ENCODE measurements at regions not wholly inside any gene's neighbourhood (a gene's known extent, or its start where the extent isn't known, plus 50 kb on each side); places are given as distances from the start of the nearest gene placed in this dataset.

- POLR2A ChIA-PET (ENCODE audit: partially characterized antibody) = no interaction called here
- no peak overlapping the region for H3K27ac ChIP-seq (ENCODE audit: low read depth, low read length)
- H2BK5ac ChIP-seq (ENCODE audit: low read depth, low read length) = no peak overlapping the region
- H3K56ac ChIP-seq (replicated peaks; ENCODE audit: insufficient read length, low read depth, low read length) = no peak overlapping the region
- DNase-seq (ENCODE audit: low read depth in 1 of 2, low spot score in 2 of 2) = no peak
- FAIRE-seq = no peak
- no peaks in the 10 kb centered on the region for H3K9me3 ChIP-seq (ENCODE audit: insufficient read depth in 2 of 2, low read depth in 1 of 2, low read length in 1 of 2)
- no peak overlapping the region for H3K4ac ChIP-seq (replicated peaks; ENCODE audit: insufficient read length, low read depth, low read length)
- no peak overlapping the region for H2BK20ac ChIP-seq (ENCODE audit: low read length)
- H3K27me3 ChIP-seq (replicated peaks in 1 of 4; ENCODE audit: control insufficient read depth in 3 of 4, extremely low read depth in 1 of 4, insufficient read depth in 3 of 4, low read length in 3 of 4) = no peaks in the 10 kb centered on the region
- H3K14ac ChIP-seq (ENCODE audit: insufficient read length) = no peak overlapping the region
- H4K8ac ChIP-seq (ENCODE audit: extremely low read depth, insufficient read depth, low read length) = no peak overlapping the region
- no peak overlapping the region for H3K23ac ChIP-seq (ENCODE audit: insufficient read length)
- no peaks in the 10 kb centered on the region for H3K4me1 ChIP-seq (replicated peaks in 1 of 4; ENCODE audit: control insufficient read depth in 3 of 4, insufficient read depth in 4 of 4, low read length in 3 of 4)
- no peak overlapping the region for H3K4me3 ChIP-seq (ENCODE audit: extremely low read depth in 1 of 4, insufficient read depth in 2 of 4, low read depth in 3 of 4, low read length in 4 of 4)
- H4K5ac ChIP-seq (ENCODE audit: insufficient read length, low read depth, low read length) = no peak overlapping the region
- no peak overlapping the region for H3K18ac ChIP-seq (ENCODE audit: extremely low read depth, low read length)
- H3K9ac ChIP-seq (replicated peaks in 1 of 4; ENCODE audit: extremely low read depth in 1 of 4, low read depth in 3 of 4, low read length in 3 of 4) = no peak overlapping the region
- H3K23me2 ChIP-seq (ENCODE audit: low read depth, low read length) = no peaks in the 10 kb centered on the region
- H2BK12ac ChIP-seq (ENCODE audit: low read depth, low read length) = no peak overlapping the region
- no peaks in the 10 kb centered on the region for H3K79me1 ChIP-seq (ENCODE audit: low read depth, low read length)
- H3K79me2 ChIP-seq (ENCODE audit: control insufficient read depth in 1 of 2, insufficient read depth in 2 of 2, low read length in 2 of 2) = no peaks in the 10 kb centered on the region
- no peak overlapping the region for H2AFZ ChIP-seq (ENCODE audit: low read length)
- H4K91ac ChIP-seq (replicated peaks; ENCODE audit: insufficient read length, low read length) = no peak overlapping the region
- H3K4me2 ChIP-seq (ENCODE audit: insufficient read depth in 1 of 2, low read depth in 2 of 2, low read length in 2 of 2) = no peak overlapping the region
- no peak overlapping the region for H2BK120ac ChIP-seq (replicated peaks; ENCODE audit: low read depth, low read length)
- H3K36me3 ChIP-seq (ENCODE audit: control insufficient read depth in 2 of 4, insufficient read depth in 4 of 4, low read length in 3 of 4) = no peaks in the 10 kb centered on the region
- no peak for TF ChIP-seq SP1 (IDR thresholded peaks at IDR 0.05; ENCODE audit: low read depth, low read length)
- no peak for TF ChIP-seq CHD1 (IDR thresholded peaks at IDR 0.05; ENCODE audit: low read depth, low read length)
- no peak for TF ChIP-seq RBBP5 (IDR thresholded peaks at IDR 0.05; ENCODE audit: borderline replicate concordance, low read depth, low read length)
- no peak for TF ChIP-seq RAD21 (IDR thresholded peaks at IDR 0.05 in 1 of 2, conservative IDR thresholded peaks at IDR 0.05 in 1 of 2; ENCODE audit: low read depth in 2 of 2, low read length in 2 of 2)
- TF ChIP-seq SUZ12 (IDR thresholded peaks at IDR 0.05; ENCODE audit: low read length) = no peak
- CTCF ChIA-PET (ENCODE audit: partially characterized antibody) = no interaction called here
- H2AK5ac ChIP-seq (ENCODE audit: low read depth, low read length) = no peak overlapping the region
- H4K20me1 ChIP-seq (replicated peaks in 1 of 2; ENCODE audit: control insufficient read depth in 1 of 2, insufficient read depth in 2 of 2, low read length in 2 of 2) = no peaks in the 10 kb centered on the region
- H2BK15ac ChIP-seq (ENCODE audit: low read length) = no peak overlapping the region
These were observed 141.8 kb downstream of the DISP1 start for GRCh38 chr1:222956601-222957000.
